GM18502 (cell line): ENCODE measurements at regions not wholly inside any gene's neighbourhood (a gene's known extent, or its start where the extent isn't known, plus 50 kb on each side); places are given as distances from the start of the nearest gene placed in this dataset.

Experiments used
- ATAC-seq: cut with Tn5 transposase; IDR thresholded peaks from one replicate; pipeline ENCODE4 v1.9.1; 2021; ENCODE audit warnings: mild to moderate bottlenecking; ENCODE audit not compliant: unreplicated experiment, poor library complexity

DNA sequence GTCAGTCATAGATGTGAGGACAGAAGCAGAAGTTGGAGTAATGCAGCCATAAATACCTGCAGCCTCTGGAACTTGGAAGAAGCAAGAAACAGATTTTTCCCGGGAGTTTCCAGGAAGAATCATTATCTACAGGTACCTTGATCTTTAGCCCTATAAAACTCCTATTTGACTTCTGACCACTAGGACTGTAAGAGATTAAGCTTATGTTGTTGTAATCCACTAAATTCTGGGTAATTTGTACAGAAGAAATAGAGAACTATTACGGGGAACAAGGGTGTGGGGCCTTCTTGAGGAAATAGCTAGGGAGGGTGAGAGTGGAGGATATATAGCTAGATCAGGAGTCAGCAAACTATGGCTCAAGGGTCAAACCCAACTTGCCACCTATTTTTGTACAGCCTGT, 353.2 kb downstream of the SLC4A3 start:
- ATAC-seq, result no peak

- ATAC-seq, result no peak
Measured at GRCh38 chr2:219983836-219984235, 356.4 kb downstream of the SLC4A3 start.

GRCh38 chr2:219985017-219985416, 357.6 kb downstream of the SLC4A3 start:
- no peak for ATAC-seq

DNA sequence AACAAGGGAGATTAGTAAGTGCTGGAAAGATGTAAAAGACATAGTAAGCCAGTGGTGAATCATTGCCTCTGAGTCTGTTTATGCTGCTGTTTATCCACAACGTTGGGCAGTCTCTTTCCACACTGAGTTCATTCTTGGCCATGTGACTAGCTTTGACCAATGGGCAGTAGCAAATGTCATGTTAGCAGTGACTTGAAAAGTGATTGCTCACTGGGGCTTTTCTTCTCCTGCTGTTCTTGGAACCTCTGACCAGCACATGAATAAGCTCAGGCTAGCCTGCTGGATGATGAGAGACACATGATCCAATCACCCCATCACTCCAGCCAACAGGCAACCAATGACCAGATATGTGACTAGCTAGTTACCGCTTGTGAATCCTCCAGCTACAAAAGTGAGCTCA, 360.4 kb downstream of the SLC4A3 start:
- ATAC-seq, result no peak

DNA sequence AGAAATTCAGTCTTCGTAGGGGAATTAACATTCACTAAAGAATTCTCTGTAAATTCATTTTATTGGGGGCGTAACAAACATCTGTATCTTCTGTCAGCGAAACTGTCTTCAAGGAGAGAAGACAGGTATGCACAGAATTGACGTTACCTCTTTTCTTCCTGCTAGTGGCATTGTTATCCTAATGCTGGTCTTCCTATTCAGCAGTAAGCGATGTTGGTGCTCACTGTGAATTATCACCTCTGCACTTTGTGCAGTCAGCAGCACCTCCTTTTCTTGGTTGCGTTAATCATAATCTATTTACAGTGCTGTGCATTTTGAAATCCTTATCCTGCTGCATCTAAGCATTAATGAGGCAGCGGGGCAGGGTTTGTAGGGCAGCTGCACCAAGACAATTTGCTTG, 362.3 kb downstream of the SLC4A3 start:
- no peak for ATAC-seq

- ATAC-seq, result no peak
Measured at GRCh38 chr2:219991116-219991515, 363.7 kb downstream of the SLC4A3 start.

- ATAC-seq, result no peak
Measured at GRCh38 chr2:219995399-219995798, 368.0 kb downstream of the SLC4A3 start.

DNA sequence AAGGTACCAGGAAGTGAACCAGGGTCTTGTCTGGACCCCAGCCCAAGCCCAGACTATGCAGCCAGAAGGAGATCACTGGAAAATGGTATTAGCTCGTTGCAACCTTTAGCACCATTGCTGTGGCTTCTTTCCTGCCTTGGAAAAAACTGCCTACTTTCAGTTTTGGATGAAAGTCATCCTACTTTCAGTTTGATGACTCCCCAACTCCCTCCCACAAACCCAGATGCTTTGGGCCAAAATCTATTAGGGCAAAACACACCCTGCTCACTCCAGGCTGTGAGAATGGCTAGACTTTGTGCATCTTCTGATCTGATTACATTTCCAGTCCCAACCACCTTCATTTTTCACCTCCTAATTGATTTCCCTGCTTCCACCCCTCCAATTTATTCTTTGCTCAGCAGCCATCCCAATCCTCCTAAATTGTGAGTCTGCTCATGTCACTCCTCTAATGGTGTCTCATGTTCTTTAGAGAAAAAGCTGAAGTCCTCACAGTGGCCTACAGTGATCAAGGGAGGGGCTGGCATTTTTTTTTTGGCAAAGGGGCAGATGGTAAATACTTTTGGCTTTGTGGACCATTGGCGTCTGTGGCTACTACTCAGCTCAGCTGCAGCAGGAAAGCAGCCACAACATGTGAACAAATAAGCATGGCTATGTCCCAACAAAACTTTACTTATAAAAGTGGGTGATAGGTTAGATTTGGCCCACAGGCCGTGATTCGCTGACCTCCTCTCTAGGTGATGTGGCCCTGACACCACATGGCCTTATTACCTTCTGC, 368.7 kb downstream of the SLC4A3 start:
- no peak for ATAC-seq

GRCh38 chr2:219997341-219997851, 370.0 kb downstream of the SLC4A3 start:
- ATAC-seq, result no peak

DNA sequence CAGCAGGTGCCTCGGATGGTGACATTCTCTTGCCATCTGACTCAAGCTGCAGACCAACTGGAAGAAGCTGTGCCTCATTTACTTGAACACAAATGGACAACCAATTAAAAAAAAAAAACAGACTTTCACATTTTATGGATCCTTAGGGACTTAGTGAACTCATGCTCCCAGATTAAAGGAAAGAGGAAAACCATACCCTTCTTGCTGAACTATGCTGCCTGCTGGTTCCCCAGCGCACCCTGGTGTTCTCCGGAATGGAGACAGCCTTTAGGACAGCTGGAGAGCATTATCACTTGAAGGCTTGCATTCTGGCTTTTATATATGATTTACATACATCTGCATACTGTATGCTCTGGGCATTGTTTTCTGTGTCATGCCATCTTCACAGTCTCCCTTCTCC, 370.7 kb downstream of the SLC4A3 start:
- no peak for ATAC-seq

DNA sequence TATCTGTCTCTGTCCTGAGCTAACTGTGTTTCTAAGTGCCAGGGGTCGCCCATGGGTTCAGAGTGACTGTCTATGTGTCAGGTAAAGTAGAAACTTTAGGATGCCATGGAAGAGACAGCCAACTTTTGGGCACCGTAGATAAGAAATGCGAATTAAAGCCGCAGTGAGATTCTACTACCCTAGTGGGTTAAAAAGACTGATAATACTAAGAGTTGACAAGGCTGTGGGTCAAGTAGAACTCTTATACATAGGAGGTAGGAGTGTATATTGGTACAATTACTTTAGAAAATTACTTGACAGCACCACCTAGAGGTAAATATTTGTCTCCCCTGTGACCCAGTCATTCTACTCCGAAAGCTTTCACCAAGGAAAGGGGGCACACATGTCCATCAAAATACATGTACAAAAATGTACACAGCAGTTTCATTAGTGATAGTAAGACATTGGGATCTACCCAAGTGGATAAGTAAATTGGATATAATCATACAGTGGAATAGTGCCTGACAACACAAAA, 371.3 kb downstream of the SLC4A3 start:
- ATAC-seq, result no peak

DNA sequence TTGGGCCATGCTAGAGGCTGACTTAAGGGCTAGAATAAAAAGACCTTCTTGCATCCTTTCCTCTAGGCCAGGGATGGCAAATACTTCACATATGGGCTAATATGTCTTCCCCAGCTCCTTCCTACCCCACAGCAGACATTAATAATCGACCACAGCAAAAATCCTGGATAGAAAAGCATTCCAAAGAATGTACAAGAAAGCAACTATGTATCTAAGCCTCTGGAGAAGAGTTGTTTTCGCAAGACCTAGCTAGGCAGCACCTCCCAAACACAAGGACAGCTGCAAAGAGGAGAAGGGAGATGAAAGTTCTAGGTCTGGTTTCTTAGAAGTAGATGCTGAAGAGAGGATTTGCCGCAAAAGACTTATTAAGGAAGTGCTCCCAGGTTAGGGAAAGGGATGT, 372.6 kb downstream of the SLC4A3 start:
- no peak for ATAC-seq

GRCh38 chr2:220000586-220000985, 373.2 kb downstream of the SLC4A3 start:
- ATAC-seq, result no peak

DNA sequence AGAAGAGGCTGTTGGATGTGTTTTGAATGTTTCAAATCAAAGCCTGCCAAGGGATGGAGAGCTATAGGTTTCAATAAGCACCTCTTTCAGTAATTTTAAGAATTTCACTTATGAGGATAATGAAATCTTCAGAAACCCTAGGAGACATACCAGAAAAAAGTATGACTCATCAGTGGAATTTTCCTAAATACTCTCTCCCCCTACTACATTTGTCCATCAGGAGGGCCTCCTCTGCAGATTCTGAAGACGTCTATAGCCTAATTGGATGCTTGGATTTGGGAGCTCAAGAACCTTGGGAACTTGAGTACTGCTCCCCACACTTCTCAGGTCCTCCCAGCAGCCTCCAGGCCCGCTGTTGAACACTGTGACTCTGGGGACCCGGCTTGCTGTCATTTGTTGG, 374.3 kb downstream of the SLC4A3 start:
- ATAC-seq, result no peak

DNA sequence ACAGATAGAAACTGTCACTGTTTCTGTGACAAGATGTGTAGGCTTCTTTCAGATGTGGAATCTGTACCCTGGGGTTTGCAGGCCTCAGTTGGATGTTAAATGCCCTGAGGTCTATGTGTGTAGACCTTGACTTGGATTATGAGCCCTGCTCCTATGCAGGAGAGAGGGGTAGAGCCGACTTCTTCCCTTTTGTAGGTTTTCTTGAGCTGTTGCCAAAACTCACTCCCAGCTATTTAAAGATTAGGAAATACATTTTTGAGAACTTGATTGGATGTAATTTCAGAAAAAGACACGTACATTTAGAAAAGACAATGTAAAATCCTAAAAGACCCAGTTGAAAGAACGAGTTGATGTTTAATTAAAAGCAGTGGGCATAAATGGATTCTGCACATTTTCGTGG, 374.8 kb downstream of the SLC4A3 start:
- ATAC-seq, result no peak

DNA sequence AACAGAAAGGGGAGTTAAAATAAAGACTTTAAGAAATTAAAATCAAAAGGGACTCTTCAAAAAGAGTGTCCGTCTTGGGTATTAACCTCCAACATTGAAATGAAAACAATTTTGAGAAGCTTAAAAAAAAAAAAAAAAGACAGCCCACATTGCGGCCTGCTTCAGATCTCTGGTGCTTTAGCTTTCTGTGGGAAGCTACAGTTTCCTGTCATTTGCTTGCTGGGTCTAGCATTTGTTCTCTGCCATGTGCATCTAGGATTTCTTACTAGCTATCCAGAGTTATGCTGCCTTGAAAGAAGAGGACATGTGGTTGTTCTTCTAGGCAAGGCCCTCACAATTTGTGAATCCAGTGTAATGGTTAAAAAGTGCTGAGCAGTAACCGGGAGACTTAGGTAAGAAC, 375.3 kb downstream of the SLC4A3 start:
- no peak for ATAC-seq

DNA sequence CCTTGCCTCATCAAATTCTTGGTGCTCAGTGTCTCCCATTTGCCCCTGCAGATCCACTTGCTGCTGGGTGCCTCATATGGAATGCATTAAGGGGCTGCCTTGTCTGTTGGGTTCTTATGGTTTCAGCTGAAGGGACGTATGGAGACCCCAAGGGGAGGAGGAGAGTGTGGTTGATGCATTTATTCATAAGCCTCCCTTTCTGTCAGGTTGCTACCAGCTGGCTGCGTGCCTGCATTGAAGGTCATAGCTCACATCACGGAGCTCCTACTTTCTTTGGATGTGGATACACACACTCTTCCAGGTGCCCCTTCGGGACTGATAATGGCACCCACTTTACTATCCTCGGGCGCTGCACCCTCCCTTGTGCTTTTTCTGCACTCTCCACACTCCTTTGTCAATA, 377.9 kb downstream of the SLC4A3 start:
- no peak for ATAC-seq

DNA sequence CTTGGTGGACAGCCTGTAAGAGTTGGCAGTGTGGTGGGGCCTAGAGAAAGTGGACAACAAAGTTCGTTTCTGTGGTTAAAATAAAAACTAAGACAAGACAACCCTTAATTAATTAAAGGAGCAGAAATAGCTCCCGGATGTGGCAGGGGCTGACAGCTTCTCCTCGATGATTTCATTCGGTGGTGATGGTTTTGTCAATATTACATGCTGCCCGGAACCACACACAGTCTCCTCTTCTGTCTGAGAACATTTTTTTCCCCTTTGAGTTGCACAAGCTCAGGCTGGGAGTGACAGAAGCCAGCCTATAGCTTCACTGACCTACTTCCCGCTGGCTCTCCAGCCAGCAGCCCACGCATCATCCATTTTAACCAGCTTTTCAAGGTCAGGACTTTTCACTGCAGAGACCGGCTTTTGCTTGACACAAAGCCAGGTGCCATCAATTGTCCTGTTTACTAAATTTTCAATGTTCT, 378.8 kb downstream of the SLC4A3 start:
- ATAC-seq, result no peak

GRCh38 chr2:220011859-220012258, 384.4 kb downstream of the SLC4A3 start:
- ATAC-seq, result no peak

- no peak for ATAC-seq
Measured at GRCh38 chr2:220014961-220015360, 387.5 kb downstream of the SLC4A3 start.

- no peak for ATAC-seq
Measured at GRCh38 chr2:220015576-220015975, 388.1 kb downstream of the SLC4A3 start.

DNA sequence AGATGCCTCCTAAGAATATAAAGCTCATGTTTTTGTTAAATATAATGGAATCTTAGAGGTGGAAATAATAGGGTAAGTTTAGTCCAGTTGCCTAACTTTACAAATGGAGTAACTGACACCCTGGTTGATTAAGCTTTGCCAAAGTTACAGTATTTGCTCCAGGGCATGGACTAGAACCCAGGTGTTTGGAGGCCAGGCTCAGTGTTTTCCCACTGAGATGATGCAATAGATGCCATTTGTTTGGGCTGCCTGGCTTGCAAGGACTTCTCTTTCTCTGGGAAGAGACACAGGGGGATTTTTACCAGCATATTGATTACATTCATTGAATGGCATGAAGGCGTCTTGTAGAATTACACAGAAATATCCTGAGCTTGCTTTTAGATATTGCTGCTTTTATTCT, 397.8 kb downstream of the SLC4A3 start:
- no peak for ATAC-seq
